NB4 (cell line): ENCODE measurements at regions not wholly inside any gene's neighbourhood (a gene's known extent, or its start where the extent isn't known, plus 50 kb on each side); places are given as distances from the start of the nearest gene placed in this dataset.

ENCODE experiments used
- DNase-seq: peaks from one replicate; pipeline ENCODE4 v3.0.0; 2010; ENCODE audit warnings: low read depth
- H3K4me3 ChIP-seq: one replicate; pipeline ENCODE4 v1.5.1; 2011; ENCODE audit warnings: mild to moderate bottlenecking, low read depth, low read length, moderate library complexity
- CTCF ChIP-seq: IDR thresholded peaks from one replicate; pipeline ENCODE4 v1.5.1; 2012; ENCODE audit warnings: low read depth, low read length
- MYC ChIP-seq: IDR thresholded peaks from 2 replicates; pipeline ENCODE4 v1.6.1; 2011; ENCODE audit warnings: low read depth, low read length
- POLR2A ChIP-seq: IDR thresholded peaks from 2 replicates; pipeline ENCODE4 v1.6.1; 2011; ENCODE audit warnings: mild to moderate bottlenecking; ENCODE audit not compliant: insufficient read length; ENCODE audit errors: extremely low read depth
- TF ChIP-seq, protein P1 (sequence below): IDR thresholded peaks from 2 replicates; pipeline ENCODE4 v1.6.1; 2011; ENCODE audit warnings: low read depth, low read length

GRCh38 chr4:157929486-157929885 is 243.3 kb downstream of the GASK1B start:
- DNase-seq, result no peak
- no peak overlapping the region for H3K4me3 ChIP-seq
- TF ChIP-seq, protein P1, sequence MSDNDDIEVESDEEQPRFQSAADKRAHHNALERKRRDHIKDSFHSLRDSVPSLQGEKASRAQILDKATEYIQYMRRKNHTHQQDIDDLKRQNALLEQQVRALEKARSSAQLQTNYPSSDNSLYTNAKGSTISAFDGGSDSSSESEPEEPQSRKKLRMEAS, result no peak
- TF ChIP-seq POLR2A (no peak), MYC (no peak), CTCF (no peak)

DNA sequence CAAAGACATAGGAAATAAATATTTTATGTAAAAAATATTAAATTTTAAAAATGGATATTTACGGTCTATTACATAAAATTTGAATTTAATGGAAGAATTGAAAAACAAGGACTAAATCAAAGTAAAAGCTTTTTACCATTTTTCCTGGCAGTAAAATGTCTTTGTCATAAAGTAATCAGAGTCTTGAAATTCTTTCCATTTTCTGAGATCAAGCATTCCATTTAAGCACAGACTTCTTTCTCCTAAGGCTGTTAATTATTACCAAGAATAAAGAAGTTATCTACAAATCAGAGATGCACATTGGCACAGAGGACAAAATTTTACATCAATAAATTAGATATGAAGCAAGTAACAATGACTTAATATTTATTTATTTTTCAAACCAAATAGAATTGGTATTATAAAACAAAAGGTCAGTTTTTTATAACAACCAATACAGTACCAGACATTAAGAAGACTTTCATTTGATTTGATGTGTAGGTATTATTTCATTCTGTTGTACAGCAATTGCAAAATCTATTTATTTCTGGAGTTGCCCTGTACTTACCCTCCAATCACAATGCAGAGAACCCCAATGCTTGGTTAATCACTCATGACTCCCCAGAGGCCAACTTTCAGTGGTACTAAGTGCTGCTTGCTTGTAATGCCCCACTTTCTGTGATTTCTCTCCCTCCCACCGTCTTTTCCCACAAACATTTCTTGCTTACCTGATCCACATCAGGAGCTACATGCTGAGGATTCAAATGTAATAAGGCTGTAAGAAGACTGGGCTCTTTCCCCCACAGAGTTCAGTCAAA is 254.6 kb downstream of the GASK1B start:
- H3K4me3 ChIP-seq, result no peak overlapping the region
- TF ChIP-seq POLR2A (no peak), CTCF (no peak), MYC (no peak)
- TF ChIP-seq, protein P1, result no peak
- DNase-seq, result no peak

DNA sequence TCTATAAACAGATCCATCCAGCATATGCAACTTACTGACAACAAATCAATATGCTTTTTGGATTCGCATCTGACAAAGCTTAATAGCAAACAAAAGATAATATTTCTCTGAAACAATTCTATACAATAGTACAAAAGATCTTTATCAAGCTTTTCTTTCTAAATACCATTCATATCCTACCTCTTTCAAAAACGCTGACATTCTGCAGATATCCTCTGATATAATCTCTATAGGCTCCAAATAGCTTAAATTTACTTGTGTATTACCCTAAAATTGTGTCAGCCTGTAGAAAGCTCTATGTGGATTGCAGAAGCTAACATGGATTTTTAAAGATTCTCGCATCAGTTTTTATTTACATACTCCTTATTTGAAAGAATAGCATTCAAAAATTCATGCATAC is 260.6 kb downstream of the GASK1B start:
- TF ChIP-seq CTCF (no peak), POLR2A (no peak)
- TF ChIP-seq, protein P1, result no peak
- H3K4me3 ChIP-seq, result no peak overlapping the region
- no peak for DNase-seq

GRCh38 chr4:157911662-157912061 is 261.2 kb downstream of the GASK1B start:
- no peak overlapping the region for H3K4me3 ChIP-seq
- TF ChIP-seq, protein P1, result no peak
- TF ChIP-seq CTCF (no peak), MYC (no peak), POLR2A (no peak)
- no peak for DNase-seq

DNA sequence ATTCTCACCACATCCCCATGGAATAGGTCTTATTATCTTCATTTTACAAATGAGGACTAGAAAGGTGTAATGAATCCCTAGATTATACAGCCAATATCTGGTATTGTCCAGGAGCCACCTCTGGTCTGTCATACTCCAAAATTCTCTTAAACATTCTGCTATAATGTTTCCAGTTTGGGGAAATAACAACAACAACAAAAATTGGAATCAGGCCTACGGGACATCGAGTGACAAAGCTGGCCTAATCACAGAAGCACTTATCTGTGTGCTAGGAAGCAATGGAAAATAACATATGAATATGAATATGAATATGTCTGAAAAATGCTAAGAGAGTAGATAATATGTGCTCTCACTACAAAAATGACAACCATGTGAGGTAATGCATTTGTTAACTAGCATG is 264.1 kb downstream of the GASK1B start:
- H3K4me3 ChIP-seq, result no peak overlapping the region
- no peak for DNase-seq
- TF ChIP-seq CTCF, result no peak
- TF ChIP-seq POLR2A, result no peak
- TF ChIP-seq, protein P1, result no peak
- TF ChIP-seq MYC, result no peak
